T-helper 1 cell treated with Interleukin-12 subunit alpha and Interleukin-12 subunit beta and Interleukin-4 antibody, amounts not matched to agents 30 ng/mL and 1 ng/mL, for 36 hours (primary cell): ENCODE measurements at regions not wholly inside any gene's neighbourhood (a gene's known extent, or its start where the extent isn't known, plus 50 kb on each side); places are given as distances from the start of the nearest gene placed in this dataset.
"Not testable (repeated sequence)": the region's sequence is repeated elsewhere in the genome, so short reads cannot be mapped to it uniquely, and the experiment has no call there.

Source experiments
- intact Hi-C: fragments of 100-400 bp; cut with micrococcal nuclease; formaldehyde crosslinking; loops from one replicate; pipeline ENCODE4 v1.15.1; 2024

DNA sequence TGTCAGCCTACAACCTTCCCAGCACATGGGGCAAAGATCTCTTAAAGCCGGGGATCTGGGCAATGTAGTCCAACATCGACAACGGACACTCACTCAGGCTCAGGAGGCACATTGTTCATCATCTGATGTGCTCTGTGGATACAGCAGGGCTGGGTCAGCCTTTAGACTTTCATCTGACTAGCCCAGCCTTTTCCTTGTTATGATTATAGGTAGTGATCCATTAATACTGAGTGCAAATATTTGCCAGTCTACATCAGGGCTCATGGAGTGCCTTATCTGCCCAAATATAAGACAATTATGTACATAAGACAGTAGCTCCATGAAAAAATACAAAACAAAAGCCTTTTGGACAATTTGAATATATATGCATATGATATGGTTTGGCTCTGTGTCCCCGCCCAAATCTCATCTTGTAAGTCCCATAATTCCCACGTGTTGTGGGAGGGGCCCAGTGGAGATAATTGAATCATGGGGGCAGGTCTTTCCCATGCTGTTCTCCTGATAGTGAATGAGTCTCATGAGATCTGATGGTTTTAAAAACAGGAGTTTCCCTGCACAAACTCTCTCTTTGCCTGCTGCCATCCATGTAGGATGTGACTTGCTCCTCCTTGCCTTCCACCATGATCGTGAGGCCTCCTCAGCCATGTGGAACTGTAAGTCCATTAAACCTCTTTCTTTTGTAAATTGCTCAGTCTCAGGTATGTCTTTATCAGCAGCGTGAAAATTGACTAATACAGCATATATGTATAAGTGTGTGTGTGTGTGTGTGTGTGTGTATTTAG, 248.5 kb upstream of the FOXN3 start:
- intact Hi-C loops: not testable (repeated sequence)

- intact Hi-C loops: no loop called here
These were observed 244.4 kb upstream of the FOXN3 start for GRCh38 chr14:89661392-89661791.

- intact Hi-C loops: not testable (repeated sequence)
These were observed 243.7 kb upstream of the FOXN3 start for GRCh38 chr14:89660625-89661233.

GRCh38 chr14:89660166-89660565, 243.1 kb upstream of the FOXN3 start:
- intact Hi-C loops: no loop called here

- intact Hi-C loops: no loop called here
These were observed 242.1 kb upstream of the FOXN3 start for GRCh38 chr14:89658977-89659670.

DNA sequence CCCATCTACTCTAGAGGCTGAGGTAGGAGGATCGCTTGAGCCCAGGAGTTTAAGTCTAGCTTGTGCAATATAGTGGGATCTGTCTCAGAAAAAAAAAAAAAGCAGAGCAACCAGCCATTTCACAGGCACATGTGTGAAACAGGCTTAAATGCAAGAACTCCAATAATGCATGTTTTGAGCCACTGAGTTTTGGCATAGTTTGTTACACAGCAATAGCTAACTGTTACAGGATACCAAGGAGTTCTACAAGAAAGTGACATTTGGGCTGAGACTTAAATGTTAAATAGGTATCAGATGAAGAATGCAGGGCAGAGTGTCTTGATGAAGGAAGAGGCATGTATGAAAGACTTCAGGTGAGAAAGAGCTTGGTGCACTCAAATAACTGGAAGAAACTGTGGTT, 240.0 kb upstream of the FOXN3 start:
- intact Hi-C loops: no loop called here

DNA sequence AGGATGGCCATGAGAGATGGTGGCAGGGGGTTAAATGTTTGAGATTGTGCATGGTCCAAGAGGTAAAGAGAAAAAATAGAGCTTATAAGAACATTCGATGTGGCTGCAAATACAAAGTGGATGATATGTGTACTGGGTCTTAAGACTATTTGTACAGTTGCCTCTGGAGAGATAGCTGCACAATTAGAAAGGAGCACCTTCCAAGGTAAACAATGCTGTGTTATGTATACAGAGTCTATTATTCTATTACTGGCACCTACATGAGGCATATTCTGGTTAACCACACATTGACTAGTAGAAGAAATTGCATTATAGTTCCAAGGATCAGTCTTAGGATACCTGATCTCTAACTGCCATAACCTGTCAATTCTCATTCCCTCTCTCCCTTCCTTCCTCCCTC, 238.0 kb upstream of the FOXN3 start:
- intact Hi-C loops: no loop called here

- intact Hi-C loops: no loop called here
These were observed 235.3 kb upstream of the FOXN3 start for GRCh38 chr14:89652352-89652751.

- intact Hi-C loops: no loop called here
These were observed 234.8 kb upstream of the FOXN3 start for GRCh38 chr14:89651805-89652204.

GRCh38 chr14:89650077-89650978, 233.3 kb upstream of the FOXN3 start:
- intact Hi-C loops: no loop called here

- intact Hi-C loops: no loop called here
These were observed 232.5 kb upstream of the FOXN3 start for GRCh38 chr14:89649451-89650075.

DNA sequence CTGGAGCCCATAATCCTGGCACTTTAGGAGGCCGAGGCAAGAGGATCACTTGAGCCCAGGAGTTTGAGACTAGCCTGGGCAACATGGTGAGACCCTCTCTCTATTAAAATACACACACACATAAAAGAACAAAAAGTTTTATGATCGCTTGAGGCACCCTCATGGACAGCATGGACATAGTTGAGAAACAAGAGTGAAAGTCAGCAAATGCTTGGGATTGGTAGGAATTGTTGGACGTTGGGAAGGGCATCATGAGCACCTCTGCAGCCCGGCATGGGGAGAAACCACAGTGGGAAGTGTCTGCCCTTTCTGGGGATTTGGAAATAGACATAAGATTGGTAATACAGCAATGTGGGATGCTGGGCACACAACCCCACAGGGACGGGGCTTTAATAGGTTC, 231.9 kb upstream of the FOXN3 start:
- intact Hi-C loops: no loop called here

- intact Hi-C loops: no loop called here
These were observed 231.5 kb upstream of the FOXN3 start for GRCh38 chr14:89648510-89648909.

DNA sequence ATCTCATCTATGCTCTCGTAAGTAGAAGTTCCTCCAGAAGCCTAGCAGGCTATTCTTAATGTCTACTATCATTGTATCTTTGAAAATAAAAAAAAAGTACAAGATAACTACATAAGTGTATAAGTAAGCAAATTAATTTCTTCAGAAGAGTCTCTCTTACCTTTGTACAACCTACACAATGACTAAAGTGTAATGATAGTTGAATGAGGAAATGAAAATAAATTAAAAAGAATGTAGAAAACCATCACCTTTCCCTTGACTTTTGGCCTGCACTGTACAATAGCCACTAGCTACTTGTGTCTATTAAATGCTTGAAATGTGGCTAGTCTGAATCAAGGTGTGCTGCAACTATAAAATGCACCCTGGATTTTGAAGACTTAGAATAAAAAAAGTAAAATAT, 229.9 kb upstream of the FOXN3 start:
- intact Hi-C loops: no loop called here

DNA sequence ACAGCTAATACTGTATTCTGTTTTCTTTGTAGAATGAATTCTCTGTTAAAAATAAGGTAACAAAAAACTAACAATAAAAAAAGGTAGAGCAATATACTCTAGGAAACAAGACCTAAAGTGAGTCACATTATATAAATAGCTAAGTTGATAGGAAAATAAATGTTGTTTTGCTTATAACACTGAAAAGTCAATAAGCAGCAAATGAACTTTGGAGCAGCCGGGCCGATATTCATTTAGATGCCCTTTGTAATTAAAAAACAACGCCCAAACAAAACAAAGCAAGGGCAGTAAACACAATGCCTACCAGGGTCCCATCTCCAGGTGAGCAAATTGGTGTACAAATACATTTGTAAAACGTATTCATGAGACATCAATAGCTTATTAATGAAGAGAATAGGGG, 227.6 kb upstream of the FOXN3 start:
- intact Hi-C loops: loop anchor here (5.0 kb wide), 1 partner anchor 38 kb away; no protein-coding TSS in a partner anchor

DNA sequence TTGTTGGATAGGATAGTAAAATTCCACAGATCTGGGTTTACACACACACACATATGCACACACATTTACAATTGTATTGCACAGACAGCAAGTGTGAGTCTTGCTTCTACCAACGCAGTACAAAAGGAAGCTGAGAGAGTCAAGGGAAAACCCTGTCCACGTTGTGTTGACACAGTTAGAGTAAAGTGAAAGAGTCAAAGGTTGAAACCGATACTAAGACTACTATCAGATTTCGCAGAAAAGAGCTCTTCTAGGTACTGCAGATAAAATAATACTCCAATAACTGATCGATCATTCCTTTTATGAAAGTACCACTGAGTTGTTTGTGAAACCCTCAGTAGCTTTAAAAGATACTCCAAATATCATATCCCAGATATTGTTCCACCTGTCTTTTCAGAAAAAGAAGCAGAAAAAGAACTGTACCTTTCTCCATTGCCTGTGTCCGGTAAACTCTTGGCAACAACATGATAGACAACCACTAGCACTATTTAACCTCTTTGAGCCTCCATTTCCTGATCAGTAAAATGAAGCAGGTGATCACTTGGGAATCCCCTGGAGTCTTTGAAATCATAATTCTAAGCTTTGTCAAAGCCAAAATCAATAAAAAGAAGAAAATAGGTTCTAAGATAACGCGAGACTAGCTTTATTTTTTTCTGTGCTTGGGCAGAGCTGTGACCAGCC, 224.6 kb upstream of the FOXN3 start:
- intact Hi-C loops: loop anchor here (1.0 to 5.0 kb wide), 7 partner anchors 15 to 211 kb away; no protein-coding TSS in a partner anchor

- intact Hi-C loops: loop anchor here (5.0 kb wide), 1 partner anchor 42 kb away; no protein-coding TSS in a partner anchor
These were observed 223.1 kb upstream of the FOXN3 start for GRCh38 chr14:89640141-89640540.

GRCh38 chr14:89639687-89640086, 222.7 kb upstream of the FOXN3 start:
- intact Hi-C loops: loop anchor here (5.0 kb wide), 1 partner anchor 43 kb away; no protein-coding TSS in a partner anchor

- intact Hi-C loops: no loop called here
These were observed 221.9 kb upstream of the FOXN3 start for GRCh38 chr14:89638891-89639290.

DNA sequence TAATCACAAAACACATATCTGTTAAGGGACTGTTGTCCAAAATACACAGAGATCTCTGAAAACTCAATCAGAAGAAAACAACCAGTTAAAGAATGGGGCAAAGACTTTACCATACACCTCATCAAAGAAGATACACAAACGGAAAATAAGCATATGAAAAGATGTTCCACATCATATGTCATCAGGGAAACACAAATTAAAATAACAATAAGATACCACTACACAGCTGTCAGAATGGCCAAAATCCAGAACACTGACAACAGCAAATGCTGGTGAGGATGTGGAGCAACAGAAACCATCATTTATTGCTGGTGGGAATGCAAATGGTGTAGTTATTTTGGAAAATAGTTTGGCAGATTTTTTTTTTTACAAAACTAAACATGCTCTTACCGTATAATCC, 220.5 kb upstream of the FOXN3 start:
- intact Hi-C loops: no loop called here
